Fibroblast of lung (primary cell): ENCODE measurements at regions not wholly inside any gene's neighbourhood (a gene's known extent, or its start where the extent isn't known, plus 50 kb on each side); places are given as distances from the start of the nearest gene placed in this dataset.
A peak's percentile ranks its signal among the peaks of the same experiment; 100 is the strongest.

Source experiments
- DNase-seq, 2 donors: peaks; one replicate each; pipeline versions ENCODE4 v3.0.0 to v3.0.0-alpha.2; 2010; ENCODE audit warnings: low read depth in 2 of 2
- H2AFZ ChIP-seq: 2 replicates; pipeline ENCODE4 v1.5.1; 2012; ENCODE audit warnings: low read length, control low read depth, inconsistent platforms
- H3K27ac ChIP-seq: 2 replicates; pipeline ENCODE4 v1.5.1; 2011; ENCODE audit warnings: low read length, control low read depth; ENCODE audit not compliant: insufficient read depth
- H3K27me3 ChIP-seq: 2 replicates; pipeline ENCODE4 v1.5.1; 2011; ENCODE audit warnings: mild to moderate bottlenecking, low read length; ENCODE audit not compliant: control insufficient read depth, insufficient read depth
- H3K36me3 ChIP-seq: 2 replicates; pipeline ENCODE4 v1.5.1; 2011; ENCODE audit warnings: low read length; ENCODE audit not compliant: control insufficient read depth, insufficient read depth
- H3K4me1 ChIP-seq: 2 replicates; pipeline ENCODE4 v1.5.1; 2011; ENCODE audit warnings: low read length; ENCODE audit not compliant: control insufficient read depth, insufficient read depth; ENCODE audit errors: extremely low read depth
- H3K4me2 ChIP-seq: 2 replicates; pipeline ENCODE4 v1.5.1; 2011; ENCODE audit warnings: low read length, control low read depth; ENCODE audit not compliant: insufficient read depth; ENCODE audit errors: extremely low read depth
- H3K4me3 ChIP-seq, 4 experiments: fragments of 200-600 bp in 1 of 4; sonication (generic) in 1 of 4; replicated peaks in 1 of 4; 2 replicates each; pipeline ENCODE4 v1.5.1; 2011 to 2016; ENCODE audit warnings: low read length in 4 of 4, low read depth in 3 of 4, mild to moderate bottlenecking in 3 of 4, control low read depth in 2 of 4, inconsistent platforms in 1 of 4, mixed read lengths in 1 of 4; ENCODE audit not compliant: insufficient read depth in 1 of 4; ENCODE audit errors: control extremely low read depth in 1 of 4
- H3K79me2 ChIP-seq: 2 replicates; pipeline ENCODE4 v1.5.1; 2012; ENCODE audit warnings: mild to moderate bottlenecking, low read length, inconsistent platforms; ENCODE audit not compliant: control insufficient read depth, insufficient read depth
- H3K9ac ChIP-seq: 2 replicates; pipeline ENCODE4 v1.5.1; 2011; ENCODE audit warnings: mild to moderate bottlenecking, low read length, control low read depth; ENCODE audit not compliant: insufficient read depth
- H3K9me3 ChIP-seq: 2 replicates; pipeline ENCODE4 v1.5.1; 2012; ENCODE audit warnings: low read depth, low read length; ENCODE audit not compliant: control insufficient read depth, insufficient read depth
- H4K20me1 ChIP-seq: 2 replicates; pipeline ENCODE4 v1.5.1; 2011; ENCODE audit warnings: low read length; ENCODE audit not compliant: control insufficient read depth, insufficient read depth; ENCODE audit errors: extremely low read depth
- CTCF ChIP-seq, 2 donors: IDR thresholded peaks in 1 of 2; conservative IDR thresholded peaks in 1 of 2; 1 replicate in 1 of 2; 2 replicates in 1 of 2; pipeline ENCODE4 v1.5.1; 2011 to 2012; ENCODE audit warnings: low read length in 2 of 2, control low read depth in 1 of 2, inconsistent platforms in 1 of 2, low read depth in 1 of 2, mild to moderate bottlenecking in 1 of 2
- EZH2 ChIP-seq: IDR thresholded peaks from 2 replicates; pipeline ENCODE4 v1.5.1; 2012; ENCODE audit warnings: low read length, control low read depth, mild to moderate bottlenecking; ENCODE audit errors: missing control alignments

DNA sequence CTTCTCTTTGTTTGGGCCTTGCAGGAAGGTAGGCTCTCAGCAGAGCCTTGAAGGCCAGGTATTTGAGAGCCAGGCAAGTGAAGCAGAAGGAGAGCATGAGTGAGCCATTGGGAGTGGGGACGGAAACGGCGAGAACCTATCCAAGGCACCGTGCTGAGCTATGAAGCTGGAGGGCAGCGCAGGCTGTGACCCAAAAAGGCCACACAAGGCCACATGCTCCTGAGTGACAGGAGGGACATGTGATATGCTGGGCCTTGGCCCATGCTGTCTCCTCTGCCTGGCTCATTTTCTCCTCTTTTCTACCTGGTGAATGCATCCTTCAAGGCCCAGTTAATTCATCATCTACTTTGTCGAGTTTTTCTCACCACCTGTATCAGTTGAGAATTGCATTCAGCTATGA lies 136.3 kb downstream of the PALM2AKAP2 start:
- DNase-seq = no peak
- TF ChIP-seq CTCF (conservative IDR thresholded peaks at IDR 0.05 in 1 of 2, IDR thresholded peaks at IDR 0.05 in 1 of 2; ENCODE audit: low read depth in 1 of 2, low read length in 2 of 2) (no peak), EZH2 (no peak)
- Histone ChIP-seq H3K27me3 (no peaks in the 10 kb centered on the region), H2AFZ (no peak overlapping the region), H3K4me3 (no peak overlapping the region), H3K9me3 (no peaks in the 10 kb centered on the region), H4K20me1 (no peaks in the 10 kb centered on the region), H3K27ac (no peak overlapping the region), H3K9ac (no peak overlapping the region), H3K4me1 (peaks cover 15% of the 10 kb centered on the region), H3K36me3 (no peaks in the 10 kb centered on the region), H3K79me2 (no peaks in the 10 kb centered on the region), H3K4me2 (no peak overlapping the region)

DNA sequence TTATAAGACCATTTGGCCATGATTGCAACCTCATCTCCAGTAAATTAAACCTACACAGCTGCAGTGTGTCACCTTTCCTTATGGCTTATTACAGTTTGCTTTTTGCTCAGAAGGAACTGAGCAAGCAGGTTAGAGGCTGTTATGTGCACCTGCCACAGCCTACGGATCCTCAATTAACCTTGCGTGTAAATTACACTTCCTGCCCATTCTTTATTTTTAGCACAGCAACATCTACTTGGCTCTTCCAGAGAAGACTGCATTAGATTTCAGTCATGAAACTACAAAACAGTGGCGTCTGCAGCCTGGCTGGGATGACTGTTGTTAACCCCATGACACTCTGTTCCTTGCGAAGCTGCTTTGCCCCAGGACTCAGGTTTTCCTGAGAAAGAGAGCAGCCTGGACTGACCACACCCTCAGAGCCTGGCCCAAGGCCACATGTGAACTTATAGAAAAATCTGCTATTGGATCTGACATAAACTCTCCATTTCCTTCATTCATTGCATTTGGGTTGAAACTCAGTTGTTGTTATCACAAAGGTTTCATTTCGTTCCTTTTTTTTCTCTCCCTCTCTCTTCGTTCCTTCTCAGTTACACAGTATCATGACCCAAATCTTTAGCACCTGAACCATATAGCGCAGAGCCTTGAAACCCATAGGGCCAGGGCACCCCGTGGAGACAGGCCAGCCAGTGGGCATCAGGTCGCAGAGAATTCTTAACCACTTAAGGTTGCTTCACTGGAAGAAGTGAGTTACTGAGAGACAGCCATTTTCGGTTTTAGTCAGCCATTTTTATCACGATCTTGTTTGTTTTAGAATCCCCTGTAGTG lies 138.6 kb downstream of the PALM2AKAP2 start:
- Histone ChIP-seq H2AFZ (no peak overlapping the region), H3K79me2 (no peaks in the 10 kb centered on the region), H3K4me2 (peak overlapping the region; percentile 61), H3K27ac (no peak overlapping the region), H3K36me3 (no peaks in the 10 kb centered on the region), H3K4me1 (peaks cover 4% of the 10 kb centered on the region), H3K27me3 (no peaks in the 10 kb centered on the region), H3K9me3 (no peaks in the 10 kb centered on the region), H3K4me3 (no peak overlapping the region), H3K9ac (no peak overlapping the region), H4K20me1 (no peaks in the 10 kb centered on the region)
- peak in 1 of 2 donors; percentile 73 for DNase-seq
- TF ChIP-seq CTCF (conservative IDR thresholded peaks at IDR 0.05 in 1 of 2, IDR thresholded peaks at IDR 0.05 in 1 of 2; ENCODE audit: low read depth in 1 of 2, low read length in 2 of 2) (no peak), EZH2 (no peak)

DNA sequence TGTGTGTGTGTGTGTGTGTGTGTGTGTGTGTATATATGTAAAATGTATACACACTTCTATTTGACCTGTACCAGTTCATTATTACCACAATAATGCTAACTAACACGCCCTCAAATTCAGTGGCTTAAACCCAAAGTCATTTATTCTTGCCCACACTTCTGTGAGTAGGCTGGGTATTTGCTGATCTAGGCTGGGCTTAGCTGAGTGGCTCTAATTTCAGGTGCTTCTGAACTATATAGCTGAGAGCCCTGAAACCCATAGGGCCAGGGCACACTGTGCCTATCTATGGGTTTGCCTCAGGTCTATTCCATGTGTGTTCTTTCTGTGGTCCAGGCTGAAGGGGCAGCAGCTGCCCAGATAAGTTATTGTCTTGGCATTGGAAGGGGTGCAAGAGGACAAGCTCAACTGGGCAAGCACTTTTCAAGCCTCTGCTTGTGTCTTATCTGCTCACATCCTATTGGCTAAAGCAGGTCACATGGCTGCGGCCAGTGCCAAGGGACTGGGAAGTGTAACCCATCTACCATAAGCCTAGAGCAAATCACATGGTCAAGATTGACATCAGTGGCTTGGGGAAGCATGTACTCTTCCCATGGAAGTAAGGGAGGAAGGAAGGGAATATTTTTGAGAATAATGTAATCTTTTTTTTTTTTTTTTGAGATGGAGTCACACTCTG lies 139.9 kb downstream of the PALM2AKAP2 start:
- no peak overlapping the region for H3K9ac ChIP-seq
- H4K20me1 ChIP-seq = no peaks in the 10 kb centered on the region
- H3K27me3 ChIP-seq = no peaks in the 10 kb centered on the region
- H3K4me2 ChIP-seq = no peak overlapping the region
- peaks cover 4% of the 10 kb centered on the region for H3K4me1 ChIP-seq
- no peak overlapping the region for H3K4me3 ChIP-seq
- H3K9me3 ChIP-seq = no peaks in the 10 kb centered on the region
- no peaks in the 10 kb centered on the region for H3K79me2 ChIP-seq
- H2AFZ ChIP-seq = no peak overlapping the region
- DNase-seq = no peak
- TF ChIP-seq EZH2 = no peak
- no peak for TF ChIP-seq CTCF (conservative IDR thresholded peaks at IDR 0.05 in 1 of 2, IDR thresholded peaks at IDR 0.05 in 1 of 2; ENCODE audit: low read depth in 1 of 2, low read length in 2 of 2)
- H3K27ac ChIP-seq = no peak overlapping the region
- H3K36me3 ChIP-seq = no peaks in the 10 kb centered on the region
